ENCODE measurements at regions not wholly inside any gene's neighbourhood (a gene's known extent, or its start where the extent isn't known, plus 50 kb on each side); places are given as distances from the start of the nearest gene placed in this dataset.

DNA sequence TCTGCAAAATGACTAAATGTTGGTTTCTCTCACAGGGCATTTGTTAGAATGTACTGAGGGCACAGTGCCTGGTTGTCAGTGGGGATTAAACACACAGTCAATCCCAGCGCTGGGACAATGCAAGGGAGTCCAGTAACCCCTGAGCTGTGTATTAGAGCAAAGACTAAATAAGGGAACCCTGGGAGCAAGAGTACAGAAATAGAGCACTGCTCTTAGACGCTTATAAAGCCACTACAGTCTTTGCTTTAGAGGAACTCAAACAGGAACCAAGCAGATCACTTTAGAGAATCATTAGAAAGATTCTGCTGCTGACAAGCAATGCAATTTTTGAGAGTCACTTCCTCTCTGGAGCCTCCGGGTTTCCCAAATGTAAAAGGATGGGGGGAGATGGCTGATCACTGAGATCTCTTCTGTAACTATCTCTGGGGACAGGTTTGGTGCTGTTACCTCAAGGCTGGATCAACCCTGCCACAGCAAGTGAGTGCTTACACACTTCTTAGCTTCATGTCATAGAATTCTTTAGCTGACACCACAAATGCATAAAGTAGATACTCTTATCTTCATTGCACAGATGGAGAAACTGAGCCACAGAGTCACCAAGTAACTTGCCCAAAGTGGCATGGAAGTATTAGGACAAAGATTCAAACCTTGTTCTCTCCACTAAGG lies 137.8 kb upstream of the CPEB2 start:
- TF ChIP-seq, protein P1, sequence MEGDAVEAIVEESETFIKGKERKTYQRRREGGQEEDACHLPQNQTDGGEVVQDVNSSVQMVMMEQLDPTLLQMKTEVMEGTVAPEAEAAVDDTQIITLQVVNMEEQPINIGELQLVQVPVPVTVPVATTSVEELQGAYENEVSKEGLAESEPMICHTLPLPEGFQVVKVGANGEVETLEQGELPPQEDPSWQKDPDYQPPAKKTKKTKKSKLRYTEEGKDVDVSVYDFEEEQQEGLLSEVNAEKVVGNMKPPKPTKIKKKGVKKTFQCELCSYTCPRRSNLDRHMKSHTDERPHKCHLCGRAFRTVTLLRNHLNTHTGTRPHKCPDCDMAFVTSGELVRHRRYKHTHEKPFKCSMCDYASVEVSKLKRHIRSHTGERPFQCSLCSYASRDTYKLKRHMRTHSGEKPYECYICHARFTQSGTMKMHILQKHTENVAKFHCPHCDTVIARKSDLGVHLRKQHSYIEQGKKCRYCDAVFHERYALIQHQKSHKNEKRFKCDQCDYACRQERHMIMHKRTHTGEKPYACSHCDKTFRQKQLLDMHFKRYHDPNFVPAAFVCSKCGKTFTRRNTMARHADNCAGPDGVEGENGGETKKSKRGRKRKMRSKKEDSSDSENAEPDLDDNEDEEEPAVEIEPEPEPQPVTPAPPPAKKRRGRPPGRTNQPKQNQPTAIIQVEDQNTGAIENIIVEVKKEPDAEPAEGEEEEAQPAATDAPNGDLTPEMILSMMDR (IDR thresholded peaks at IDR 0.05), result no peak
- TF ChIP-seq POLR2A (IDR thresholded peaks at IDR 0.05) (no peak), POLR2AphosphoS5 (IDR thresholded peaks at IDR 0.05) (no peak)
